IMR-90 (cell line): ENCODE measurements at regions not wholly inside any gene's neighbourhood (a gene's known extent, or its start where the extent isn't known, plus 50 kb on each side); places are given as distances from the start of the nearest gene placed in this dataset.
A peak's percentile ranks its signal among the peaks of the same experiment; 100 is the strongest.

ENCODE experiments used
- ATAC-seq: fragments of 200-7000 bp; cut with Tn5 transposase; 2 replicates; pipeline ENCODE4 v1.9.1; 2020; ENCODE audit warnings: low read depth, mild to moderate bottlenecking, moderate library complexity
- BruUV-seq: library from RNA; stranded (reverse); fragments of 400-500 nt; replicated peaks from 2 replicates; lab custom pipeline; 2021; lab: Mats Ljungman, UMichigan
- CTCF ChIA-PET: fragments of 300-600 bp; formaldehyde crosslinking; extraction: SDS; loops from one replicate; lab custom pipeline; 2021; ENCODE audit warnings: antibody characterized with exemption; lab: Yijun Ruan, JAX
- POLR2A ChIA-PET: fragments of 300-600 bp; sonication (Branson Sonifier 250); formaldehyde crosslinking; loops from one replicate; lab custom pipeline; 2022; ENCODE audit warnings: antibody characterized with exemption; ENCODE audit not compliant: unreplicated experiment; lab: Charles Lee
- DNase-seq: peaks from one replicate; pipeline ENCODE4 v3.0.0; 2013
- H2AFZ ChIP-seq: replicated peaks from 2 replicates; pipeline ENCODE3; 2013; ENCODE audit warnings: low read length, mild to moderate bottlenecking; ENCODE audit not compliant: poor library complexity
- H2AK5ac ChIP-seq: 2 replicates; pipeline ENCODE4 v1.6.1; 2013; ENCODE audit warnings: low read depth, low read length, inconsistent platforms
- H2AK9ac ChIP-seq: replicated peaks from 2 replicates; pipeline ENCODE3; 2013; ENCODE audit warnings: mild to moderate bottlenecking, low read depth, low read length, moderate library complexity; ENCODE audit not compliant: poor library complexity
- H2BK120ac ChIP-seq: 2 replicates; pipeline ENCODE4 v1.6.1; 2013; ENCODE audit warnings: low read depth, low read length, inconsistent platforms
- H2BK15ac ChIP-seq: 3 replicates; pipeline ENCODE4 v1.6.1; 2013; ENCODE audit warnings: low read depth, low read length, inconsistent platforms
- H2BK20ac ChIP-seq: 2 replicates; pipeline ENCODE4 v1.6.1; 2013; ENCODE audit warnings: low read depth, mild to moderate bottlenecking, inconsistent platforms, low read length, moderate library complexity
- H2BK5ac ChIP-seq: 2 replicates; pipeline ENCODE4 v1.6.1; 2013; ENCODE audit warnings: mild to moderate bottlenecking, low read depth, low read length, inconsistent platforms; ENCODE audit not compliant: poor library complexity, severe bottlenecking
- H3K14ac ChIP-seq: replicated peaks from 2 replicates; pipeline ENCODE4 v1.6.1; 2013; ENCODE audit warnings: low read depth, low read length, inconsistent platforms
- H3K18ac ChIP-seq: 2 replicates; pipeline ENCODE4 v1.6.1; 2013; ENCODE audit warnings: low read depth, low read length, control low read depth
- H3K23ac ChIP-seq: 2 replicates; pipeline ENCODE4 v1.6.1; 2013; ENCODE audit warnings: low read depth, low read length, inconsistent platforms
- H3K27ac ChIP-seq: 2 replicates; pipeline ENCODE4 v1.5.1; 2013; ENCODE audit warnings: mild to moderate bottlenecking, control low read depth, low read length; ENCODE audit not compliant: insufficient read depth
- H3K27me3 ChIP-seq: 2 replicates; pipeline ENCODE4 v1.6.1; 2013; ENCODE audit warnings: low read length; ENCODE audit not compliant: control insufficient read depth, insufficient read depth
- H3K36me3 ChIP-seq: 2 replicates; pipeline ENCODE4 v1.6.1; 2013; ENCODE audit warnings: low read length, mixed read lengths; ENCODE audit not compliant: control insufficient read depth, insufficient read depth
- H3K4ac ChIP-seq: 2 replicates; pipeline ENCODE4 v1.6.1; 2013; ENCODE audit warnings: low read depth, low read length, inconsistent platforms
- H3K4me1 ChIP-seq: 2 replicates; pipeline ENCODE4 v1.6.1; 2013; ENCODE audit warnings: low read length, mixed read lengths; ENCODE audit not compliant: control insufficient read depth, insufficient read depth
- H3K4me2 ChIP-seq: 2 replicates; pipeline ENCODE4 v1.6.1; 2013; ENCODE audit warnings: low read depth, mild to moderate bottlenecking, control low read depth, low read length, moderate library complexity
- H3K4me3 ChIP-seq: 2 replicates; pipeline ENCODE4 v1.5.1; 2013; ENCODE audit warnings: low read depth, mild to moderate bottlenecking, control low read depth, low read length, moderate library complexity; ENCODE audit not compliant: insufficient read depth
- H3K56ac ChIP-seq: 2 replicates; pipeline ENCODE4 v1.6.1; 2013; ENCODE audit warnings: low read length, inconsistent platforms; ENCODE audit not compliant: insufficient read depth; ENCODE audit errors: extremely low read depth
- H3K79me1 ChIP-seq, 2 experiments: 2 replicates each; pipeline ENCODE4 v1.6.1; 2013; ENCODE audit warnings: low read length in 2 of 2, inconsistent platforms in 1 of 2, low read depth in 1 of 2
- H3K9ac ChIP-seq: 2 replicates; pipeline ENCODE4 v1.6.1; 2013; ENCODE audit warnings: low read depth, low read length, control low read depth
- H3K9me1 ChIP-seq: 2 replicates; pipeline ENCODE4 v1.6.1; 2013; ENCODE audit warnings: low read length, inconsistent platforms; ENCODE audit not compliant: insufficient read depth
- H3K9me3 ChIP-seq: 2 replicates; pipeline ENCODE4 v1.6.1; 2013; ENCODE audit warnings: low read length; ENCODE audit not compliant: control insufficient read depth, insufficient read depth
- H4K20me1 ChIP-seq: 2 replicates; pipeline ENCODE4 v1.6.1; 2013; ENCODE audit warnings: low read length, inconsistent platforms; ENCODE audit not compliant: insufficient read depth
- H4K5ac ChIP-seq: 2 replicates; pipeline ENCODE4 v1.6.1; 2013; ENCODE audit warnings: mild to moderate bottlenecking, low read depth, low read length, control low read depth
- H4K8ac ChIP-seq, 2 experiments: 2 replicates each; pipeline ENCODE4 v1.6.1; 2013; ENCODE audit warnings: low read depth in 2 of 2, low read length in 2 of 2, control low read depth in 1 of 2, inconsistent platforms in 1 of 2
- H4K91ac ChIP-seq: 2 replicates; pipeline ENCODE4 v1.6.1; 2013; ENCODE audit warnings: low read depth, low read length, inconsistent platforms; ENCODE audit not compliant: insufficient read depth
- ELK1 ChIP-seq: fragments of 150-350 bp; IDR thresholded peaks from 2 replicates; pipeline ENCODE4 v1.6.1; 2016; ENCODE audit warnings: low read depth, mild to moderate bottlenecking, low read length, moderate library complexity, borderline replicate concordance
- MXI1 ChIP-seq: IDR thresholded peaks from 2 replicates; pipeline ENCODE4 v1.6.1; 2012; ENCODE audit warnings: low read depth, mild to moderate bottlenecking, low read length, moderate library complexity, borderline replicate concordance
- POLR2A ChIP-seq: IDR thresholded peaks from 2 replicates; pipeline ENCODE4 v1.6.1; 2012; ENCODE audit warnings: mild to moderate bottlenecking, low read depth, low read length
- RCOR1 ChIP-seq: IDR thresholded peaks from 2 replicates; pipeline ENCODE4 v1.6.1; 2012; ENCODE audit warnings: mild to moderate bottlenecking, low read length, improper control_type of control experiment; ENCODE audit not compliant: insufficient replicate concordance
- SMC3 ChIP-seq: fragments of 150-350 bp; IDR thresholded peaks from 2 replicates; pipeline ENCODE4 v1.6.1; 2016; ENCODE audit warnings: low read depth, mild to moderate bottlenecking, antibody characterized with exemption, low read length, moderate library complexity
- USF2 ChIP-seq: fragments of 150-350 bp; IDR thresholded peaks from 2 replicates; pipeline ENCODE4 v1.6.1; 2017; ENCODE audit warnings: mild to moderate bottlenecking, antibody characterized with exemption, low read length, low read depth
- WGBS, 2 experiments: methylation state at CpG; one replicate each; pipeline versions ENCODE4 v1.1.5 to v1.1.7; 2013; ENCODE audit warnings: missing lambda C conversion rate in 2 of 2; ENCODE audit not compliant: insufficient read length in 1 of 2; ENCODE audit errors: extremely low coverage in 2 of 2; 5-methylcytosine and 5-hydroxymethylcytosine counted together
- dilution Hi-C: fragments of 300-500 bp; cut with HindIII; formaldehyde crosslinking; loops from one replicate; pipeline ENCODE4 v1.14.3; 2018; ENCODE audit warnings: low sequenced_read_pairs; ENCODE audit not compliant: unreplicated experiment
- in situ Hi-C: fragments of 300-500 bp; cut with MboI; formaldehyde crosslinking; loops from 3 replicates; pipeline ENCODE4 v1.14.3; 2019; ENCODE audit warnings: low sequenced_read_pairs, inconsistent platforms, mixed read lengths
- intact Hi-C: fragments of 100-400 bp; cut with micrococcal nuclease; formaldehyde crosslinking; loops from 2 replicates; pipeline ENCODE4 v1.10.0; 2022

GRCh38 chr6:113170454-113170853 lies 686.7 kb upstream of the MARCKS start:
- no TSS peak for BruUV-seq
- no CpG with 5 or more reads among the region's 1 CpG for WGBS, 2 experiments
- no peak for ATAC-seq

More at GRCh38 chr6:113170454-113170853, 686.7 kb upstream of the MARCKS start:
- intact Hi-C loops, result no loop called here
- no peaks in the 10 kb centered on the region for H4K20me1 ChIP-seq
- no peak overlapping the region for H2BK20ac ChIP-seq
- dilution Hi-C loops, result no loop called here
- H3K36me3 ChIP-seq, result no peaks in the 10 kb centered on the region
- no peak overlapping the region for H3K4me3 ChIP-seq
- TF ChIP-seq SMC3 (no peak), MXI1 (no peak), ELK1 (no peak), POLR2A (no peak), USF2 (no peak), RCOR1 (no peak)
- no peak overlapping the region for H3K23ac ChIP-seq
- H3K9ac ChIP-seq, result no peak overlapping the region
- peaks cover 5% of the 10 kb centered on the region for H3K9me3 ChIP-seq
- H2BK15ac ChIP-seq, result no peak overlapping the region
- no peak overlapping the region for H3K14ac ChIP-seq
- H3K4ac ChIP-seq, result no peak overlapping the region
- no peak overlapping the region for H3K4me2 ChIP-seq
- H4K5ac ChIP-seq, result no peak overlapping the region
- ChIA-PET CTCF (no interaction called here), POLR2A (no interaction called here)
- H3K9me1 ChIP-seq, result no peaks in the 10 kb centered on the region
- no peak overlapping the region for H2BK120ac ChIP-seq
- H4K91ac ChIP-seq, result no peak overlapping the region
- peak overlapping the region; percentile 80 for H2AK5ac ChIP-seq
- no peaks in the 10 kb centered on the region for H3K79me1 ChIP-seq
- no peaks in the 10 kb centered on the region for H3K27me3 ChIP-seq
- no peak overlapping the region for H2AFZ ChIP-seq
- no peak overlapping the region; the same call in 1 of the 2 replicates for H3K18ac ChIP-seq
- H3K56ac ChIP-seq, result no peak overlapping the region
- no peak overlapping the region for H3K27ac ChIP-seq
- no peak for DNase-seq
- peaks cover 4% of the 10 kb centered on the region for H3K4me1 ChIP-seq
- no peak overlapping the region for H2BK5ac ChIP-seq
- H2AK9ac ChIP-seq, result no peak overlapping the region
- in situ Hi-C loops, result no loop called here
- H4K8ac ChIP-seq, result no peak overlapping the region
